ENCODE measurements at regions not wholly inside any gene's neighbourhood (a gene's known extent, or its start where the extent isn't known, plus 50 kb on each side); places are given as distances from the start of the nearest gene placed in this dataset.

DNA sequence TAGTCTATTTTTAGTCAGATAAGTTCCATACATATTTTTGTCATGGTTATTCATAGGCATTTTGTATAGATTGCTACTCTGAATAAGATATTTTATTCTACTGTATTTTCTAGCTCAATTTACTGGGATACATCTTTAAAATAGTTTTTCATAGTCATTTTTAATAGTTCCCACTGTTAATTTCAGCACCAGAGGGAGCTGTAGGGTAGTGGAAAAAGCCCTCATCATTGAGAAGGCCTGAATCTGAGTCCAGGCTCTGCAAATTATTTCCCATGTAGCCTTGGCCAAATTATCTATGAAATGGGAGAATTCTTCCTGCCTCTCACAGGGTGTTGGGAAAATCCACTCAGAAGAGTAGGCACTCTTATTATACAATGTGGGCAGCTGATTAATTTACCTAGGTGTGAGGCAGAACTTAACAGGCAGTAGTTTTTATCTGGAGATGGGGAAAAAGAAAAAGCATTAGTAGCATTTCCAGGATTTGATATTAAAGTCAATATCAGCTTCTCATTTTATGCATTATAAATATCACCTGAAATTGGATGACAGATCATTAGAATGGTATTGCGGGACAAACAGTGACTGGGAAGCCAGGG is 102.9 kb upstream of the PAQR3 start:
- TF ChIP-seq, protein P1, sequence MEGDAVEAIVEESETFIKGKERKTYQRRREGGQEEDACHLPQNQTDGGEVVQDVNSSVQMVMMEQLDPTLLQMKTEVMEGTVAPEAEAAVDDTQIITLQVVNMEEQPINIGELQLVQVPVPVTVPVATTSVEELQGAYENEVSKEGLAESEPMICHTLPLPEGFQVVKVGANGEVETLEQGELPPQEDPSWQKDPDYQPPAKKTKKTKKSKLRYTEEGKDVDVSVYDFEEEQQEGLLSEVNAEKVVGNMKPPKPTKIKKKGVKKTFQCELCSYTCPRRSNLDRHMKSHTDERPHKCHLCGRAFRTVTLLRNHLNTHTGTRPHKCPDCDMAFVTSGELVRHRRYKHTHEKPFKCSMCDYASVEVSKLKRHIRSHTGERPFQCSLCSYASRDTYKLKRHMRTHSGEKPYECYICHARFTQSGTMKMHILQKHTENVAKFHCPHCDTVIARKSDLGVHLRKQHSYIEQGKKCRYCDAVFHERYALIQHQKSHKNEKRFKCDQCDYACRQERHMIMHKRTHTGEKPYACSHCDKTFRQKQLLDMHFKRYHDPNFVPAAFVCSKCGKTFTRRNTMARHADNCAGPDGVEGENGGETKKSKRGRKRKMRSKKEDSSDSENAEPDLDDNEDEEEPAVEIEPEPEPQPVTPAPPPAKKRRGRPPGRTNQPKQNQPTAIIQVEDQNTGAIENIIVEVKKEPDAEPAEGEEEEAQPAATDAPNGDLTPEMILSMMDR (conservative IDR thresholded peaks at IDR 0.05), result peak; percentile 76
- no peak overlapping the region for H3K4me3 Mint-ChIP-seq
- H3K4me1 Mint-ChIP-seq, result peaks cover 15% of the 10 kb centered on the region
- no peaks in the 10 kb centered on the region for H3K27me3 Mint-ChIP-seq (ENCODE audit: low read depth)
- no peaks in the 10 kb centered on the region for H3K9me3 Mint-ChIP-seq
- no peaks in the 10 kb centered on the region for H3K36me3 Mint-ChIP-seq (ENCODE audit: low read depth)
- DNase-seq (ENCODE audit: low read depth, low spot score), result no peak
- no peak overlapping the region for H3K27ac Mint-ChIP-seq (ENCODE audit: unreplicated experiment)

DNA sequence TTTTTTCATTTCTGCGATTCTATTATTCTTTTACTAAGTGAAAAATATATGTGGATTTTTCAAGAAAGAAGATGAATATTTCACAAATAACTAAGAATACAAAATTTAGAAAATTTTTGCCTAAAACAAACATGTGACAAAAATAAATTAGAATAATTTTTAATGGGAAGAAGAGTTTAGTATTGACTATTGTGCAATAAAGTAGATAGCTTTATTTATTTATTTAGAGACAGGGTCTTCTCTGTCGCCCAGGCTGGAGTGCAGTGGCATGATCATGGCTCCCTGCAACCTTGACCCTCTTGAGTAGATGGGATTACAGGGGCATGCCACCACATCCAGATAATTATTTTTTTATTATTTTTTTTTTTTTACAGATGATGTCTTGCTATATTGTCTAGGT is 95.3 kb upstream of the PAQR3 start:
- H3K4me3 Mint-ChIP-seq, result no peak overlapping the region
- H3K4me1 Mint-ChIP-seq, result no peaks in the 10 kb centered on the region
- DNase-seq (ENCODE audit: low read depth, low spot score), result no peak
- H3K27ac Mint-ChIP-seq (ENCODE audit: unreplicated experiment), result no peak overlapping the region
- TF ChIP-seq, protein P1 (conservative IDR thresholded peaks at IDR 0.05), result no peak
- H3K27me3 Mint-ChIP-seq (ENCODE audit: low read depth), result no peaks in the 10 kb centered on the region
- no peaks in the 10 kb centered on the region for H3K36me3 Mint-ChIP-seq (ENCODE audit: low read depth)
- H3K9me3 Mint-ChIP-seq, result no peaks in the 10 kb centered on the region

DNA sequence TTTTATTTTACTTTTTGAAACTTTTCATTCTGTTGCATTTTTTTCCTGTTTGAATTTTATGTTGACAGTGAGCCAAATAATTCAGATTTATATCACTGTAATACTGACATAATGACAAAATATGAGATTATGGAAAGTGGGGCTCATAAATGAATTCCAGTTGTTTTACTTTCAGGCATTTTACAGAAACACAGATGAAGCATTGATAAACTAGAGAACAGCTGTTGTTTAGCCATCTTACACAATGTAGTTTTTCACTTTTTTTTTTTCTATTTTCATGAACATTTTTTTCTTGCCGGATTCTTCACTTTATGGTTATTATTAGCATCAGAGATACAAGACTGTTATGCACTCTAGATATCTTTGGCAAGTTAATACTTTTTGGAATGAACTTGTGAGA is 91.7 kb upstream of the PAQR3 start:
- no peak overlapping the region for H3K4me3 Mint-ChIP-seq
- no peak overlapping the region for H3K27ac Mint-ChIP-seq (ENCODE audit: unreplicated experiment)
- TF ChIP-seq, protein P1 (conservative IDR thresholded peaks at IDR 0.05), result no peak
- no peaks in the 10 kb centered on the region for H3K27me3 Mint-ChIP-seq (ENCODE audit: low read depth)
- H3K9me3 Mint-ChIP-seq, result no peaks in the 10 kb centered on the region
- DNase-seq (ENCODE audit: low read depth, low spot score), result no peak
- H3K4me1 Mint-ChIP-seq, result no peaks in the 10 kb centered on the region
- no peaks in the 10 kb centered on the region for H3K36me3 Mint-ChIP-seq (ENCODE audit: low read depth)

DNA sequence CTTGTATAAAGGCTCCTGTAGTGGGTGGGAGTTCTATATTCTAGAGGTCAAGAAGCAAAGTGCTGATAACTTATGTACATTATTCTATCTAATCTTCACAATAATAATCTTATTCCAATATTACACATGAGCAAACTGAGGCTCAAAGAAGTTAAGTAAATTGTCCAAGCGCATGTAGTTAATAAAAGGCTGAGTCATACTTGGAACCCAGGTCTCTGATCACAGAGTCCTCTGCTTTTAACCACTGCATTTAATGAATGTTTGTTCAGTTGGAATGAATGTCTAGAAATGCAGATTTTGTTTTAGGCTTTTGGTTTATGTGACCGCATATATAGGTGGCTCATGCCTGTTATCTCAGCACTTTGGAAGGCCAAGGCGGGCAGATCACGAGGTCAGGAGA is 88.4 kb upstream of the PAQR3 start:
- Mint-ChIP-seq H3K27me3 (ENCODE audit: low read depth) (no peaks in the 10 kb centered on the region), H3K9me3 (no peaks in the 10 kb centered on the region), H3K4me1 (no peaks in the 10 kb centered on the region), H3K27ac (ENCODE audit: unreplicated experiment) (no peak overlapping the region), H3K4me3 (no peak overlapping the region), H3K36me3 (ENCODE audit: low read depth) (no peaks in the 10 kb centered on the region)
- TF ChIP-seq, protein P1 (conservative IDR thresholded peaks at IDR 0.05), result no peak
- DNase-seq (ENCODE audit: low read depth, low spot score), result no peak

DNA sequence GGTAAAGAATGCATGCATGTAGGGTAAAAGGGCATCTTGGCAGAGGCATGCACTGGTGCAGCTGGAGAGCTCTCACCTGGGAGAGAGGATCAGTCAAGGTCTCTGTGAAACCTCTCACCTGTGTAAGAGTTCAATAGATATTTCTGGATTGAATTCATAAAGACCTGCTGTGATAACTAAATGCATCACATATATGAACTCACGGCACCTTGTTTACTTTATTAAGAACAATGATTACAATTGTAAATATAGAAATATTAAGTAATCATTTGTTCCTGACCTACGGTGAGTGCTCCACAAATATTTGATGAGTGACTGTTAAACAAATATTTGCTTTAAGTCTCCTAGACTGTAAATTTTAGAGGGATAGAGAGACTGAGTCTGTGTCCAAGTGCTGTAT is 85.9 kb upstream of the PAQR3 start:
- no peaks in the 10 kb centered on the region for H3K9me3 Mint-ChIP-seq
- H3K4me1 Mint-ChIP-seq, result no peaks in the 10 kb centered on the region
- H3K36me3 Mint-ChIP-seq (ENCODE audit: low read depth), result no peaks in the 10 kb centered on the region
- H3K4me3 Mint-ChIP-seq, result no peak overlapping the region
- peaks cover 2% of the 10 kb centered on the region for H3K27me3 Mint-ChIP-seq (ENCODE audit: low read depth)
- DNase-seq (ENCODE audit: low read depth, low spot score), result no peak
- TF ChIP-seq, protein P1 (conservative IDR thresholded peaks at IDR 0.05), result no peak
- no peak overlapping the region for H3K27ac Mint-ChIP-seq (ENCODE audit: unreplicated experiment)

All from neural crest cell (in vitro differentiated cells).